ENCODE measurements at regions not wholly inside any gene's neighbourhood (a gene's known extent, or its start where the extent isn't known, plus 50 kb on each side); places are given as distances from the start of the nearest gene placed in this dataset.

- in situ Hi-C loops (cut with MboI; ENCODE audit: low sequenced_read_pairs in 4 of 4) (loop anchor here in 2 of 4 donors (25.0 kb wide), 2 partner anchors 600 to 625 kb away; no protein-coding TSS in a partner anchor), intact Hi-C loops (cut with DNase I; ENCODE audit: low total_unique reads) (loop anchor here (10.0 kb wide), 1 partner anchor 617 kb away; no protein-coding TSS in a partner anchor)
- TF ChIP-seq CTCF (IDR thresholded peaks at IDR 0.05 in 4 of 5, conservative IDR thresholded peaks at IDR 0.05 in 1 of 5) (no peak), POLR2A (IDR thresholded peaks at IDR 0.05) (no peak)
- H3K9me3 ChIP-seq = no peaks in the 10 kb centered on the region
- DNase-seq (no peak), ATAC-seq (no peak)
- H3K4me3 ChIP-seq = no peak overlapping the region
- no peak overlapping the region for H3K27ac ChIP-seq
- no peaks in the 10 kb centered on the region for H3K36me3 ChIP-seq
- H3K4me1 ChIP-seq = no peaks in the 10 kb centered on the region
- H3K27me3 ChIP-seq = no peaks in the 10 kb centered on the region
Measured at GRCh38 chr5:54862036-54862435, 123.4 kb downstream of the ESM1 start.

GRCh38 chr5:54861212-54861894 lies 124.0 kb downstream of the ESM1 start:
- no peak for DNase-seq
- H3K27me3 ChIP-seq = no peaks in the 10 kb centered on the region
- H3K9me3 ChIP-seq = no peaks in the 10 kb centered on the region
- no peak overlapping the region for H3K27ac ChIP-seq
- intact Hi-C loops (cut with DNase I; ENCODE audit: low total_unique reads) (loop anchor here (10.0 kb wide), 1 partner anchor 617 kb away; no protein-coding TSS in a partner anchor), in situ Hi-C loops (cut with MboI; ENCODE audit: low sequenced_read_pairs in 4 of 4) (loop anchor here in 2 of 4 donors (25.0 kb wide), 2 partner anchors 599 to 624 kb away; no protein-coding TSS in a partner anchor)
- no peak overlapping the region for H3K4me3 ChIP-seq
- H3K36me3 ChIP-seq = no peaks in the 10 kb centered on the region
- no peak for ATAC-seq
- no peaks in the 10 kb centered on the region for H3K4me1 ChIP-seq
- TF ChIP-seq CTCF (IDR thresholded peaks at IDR 0.05 in 4 of 5, conservative IDR thresholded peaks at IDR 0.05 in 1 of 5) (no peak), POLR2A (IDR thresholded peaks at IDR 0.05) (no peak)

- intact Hi-C loops (cut with DNase I; ENCODE audit: low total_unique reads) = loop anchor here (10.0 kb wide), 1 partner anchor 616 kb away; no protein-coding TSS in a partner anchor
- Histone ChIP-seq H3K36me3 (no peaks in the 10 kb centered on the region), H3K9me3 (no peaks in the 10 kb centered on the region), H3K27me3 (no peaks in the 10 kb centered on the region), H3K27ac (no peak overlapping the region), H3K4me1 (no peaks in the 10 kb centered on the region), H3K4me3 (no peak overlapping the region)
- ATAC-seq (no peak), DNase-seq (no peak)
- TF ChIP-seq CTCF (IDR thresholded peaks at IDR 0.05 in 4 of 5, conservative IDR thresholded peaks at IDR 0.05 in 1 of 5) (no peak), POLR2A (IDR thresholded peaks at IDR 0.05) (no peak)
- in situ Hi-C loops (cut with MboI; ENCODE audit: low sequenced_read_pairs in 4 of 4) = loop anchor here in 2 of 4 donors (25.0 kb wide), 2 partner anchors 598 to 623 kb away; no protein-coding TSS in a partner anchor
Measured at GRCh38 chr5:54860321-54860720, 125.1 kb downstream of the ESM1 start.

- intact Hi-C loops (cut with DNase I; ENCODE audit: low total_unique reads) = no loop called here
- DNase-seq = no peak
- Histone ChIP-seq H3K27ac (no peak overlapping the region), H3K4me1 (no peaks in the 10 kb centered on the region), H3K36me3 (no peaks in the 10 kb centered on the region), H3K27me3 (no peaks in the 10 kb centered on the region), H3K4me3 (no peak overlapping the region), H3K9me3 (no peaks in the 10 kb centered on the region)
- TF ChIP-seq POLR2A (IDR thresholded peaks at IDR 0.05) (no peak), CTCF (IDR thresholded peaks at IDR 0.05 in 4 of 5, conservative IDR thresholded peaks at IDR 0.05 in 1 of 5) (no peak)
- ATAC-seq = no peak
- in situ Hi-C loops (cut with MboI; ENCODE audit: low sequenced_read_pairs in 4 of 4) = loop anchor here in 3 of 4 donors (10.0 to 25.0 kb wide), 3 partner anchors 335 to 622 kb away; no protein-coding TSS in a partner anchor
Measured at GRCh38 chr5:54859316-54859715, 126.1 kb downstream of the ESM1 start.
